Hepatocyte (in vitro differentiated cells): ENCODE measurements at regions not wholly inside any gene's neighbourhood (a gene's known extent, or its start where the extent isn't known, plus 50 kb on each side); places are given as distances from the start of the nearest gene placed in this dataset.

Experiments used
- DNase-seq: peaks from one replicate; pipeline ENCODE4 v3.0.0-alpha.2; 2016; ENCODE audit warnings: low spot score
- H2AFZ ChIP-seq: fragments of 200-600 bp; sonication (generic); 2 replicates; pipeline ENCODE4 v1.6.0; 2016; ENCODE audit warnings: antibody characterized with exemption, mild to moderate bottlenecking
- H3K27ac ChIP-seq: fragments of 200-600 bp; sonication (generic); 2 replicates; pipeline ENCODE4 v1.5.1; 2016; ENCODE audit warnings: mild to moderate bottlenecking
- H3K27me3 ChIP-seq: fragments of 200-600 bp; sonication (generic); 2 replicates; pipeline ENCODE4 v1.6.1; 2016
- H3K36me3 ChIP-seq: fragments of 200-600 bp; sonication (generic); replicated peaks from 2 replicates; pipeline ENCODE4 v1.5.1; 2016; ENCODE audit warnings: low read depth; ENCODE audit not compliant: insufficient read depth
- H3K4me1 ChIP-seq: fragments of 200-600 bp; sonication (generic); 2 replicates; pipeline ENCODE4 v1.5.1; 2016; ENCODE audit warnings: mild to moderate bottlenecking, moderate library complexity; ENCODE audit not compliant: insufficient read depth
- H3K4me2 ChIP-seq: fragments of 200-600 bp; sonication (generic); 2 replicates; pipeline ENCODE4 v1.6.0; 2016
- H3K4me3 ChIP-seq: fragments of 200-600 bp; sonication (generic); 2 replicates; pipeline ENCODE4 v1.5.1; 2016; ENCODE audit warnings: mild to moderate bottlenecking
- H3K79me2 ChIP-seq: fragments of 200-600 bp; sonication (generic); 2 replicates; pipeline ENCODE4 v1.6.0; 2017; ENCODE audit warnings: mild to moderate bottlenecking
- H3K9me2 ChIP-seq: fragments of 200-600 bp; sonication (generic); replicated peaks from 2 replicates; pipeline ENCODE4 v1.6.0; 2017; ENCODE audit warnings: mild to moderate bottlenecking; ENCODE audit not compliant: insufficient read depth
- H3K9me3 ChIP-seq: fragments of 200-600 bp; sonication (generic); 2 replicates; pipeline ENCODE4 v1.5.1; 2016; ENCODE audit warnings: low read depth, mild to moderate bottlenecking
- H4K20me1 ChIP-seq: fragments of 200-600 bp; sonication (generic); 2 replicates; pipeline ENCODE4 v1.6.0; 2016; ENCODE audit warnings: mild to moderate bottlenecking; ENCODE audit not compliant: insufficient read depth, poor library complexity, severe bottlenecking
- EZH2 ChIP-seq: fragments of 200-600 bp; sonication (generic); IDR thresholded peaks from 2 replicates; pipeline ENCODE4 v1.6.1; 2016; ENCODE audit warnings: antibody characterized with exemption, mild to moderate bottlenecking, borderline replicate concordance
- EZH2phosphoT487 ChIP-seq: fragments of 200-600 bp; sonication (generic); IDR thresholded peaks from one replicate; pipeline ENCODE4 v1.6.1; 2018; ENCODE audit warnings: antibody characterized with exemption, mild to moderate bottlenecking, low read depth, moderate library complexity; ENCODE audit not compliant: unreplicated experiment, severe bottlenecking
- WGBS: methylation state at CpG from one replicate; pipeline ENCODE4 v1.1.6; 2016; ENCODE audit warnings: low lambda C conversion rate; ENCODE audit errors: missing lambda C conversion rate; 5-methylcytosine and 5-hydroxymethylcytosine counted together
- TF ChIP-seq, protein P1 (sequence below): fragments of 200-600 bp; sonication (generic); IDR thresholded peaks from 2 replicates; pipeline ENCODE4 v1.5.1; 2016; ENCODE audit warnings: antibody characterized with exemption, mild to moderate bottlenecking; ENCODE audit not compliant: poor library complexity

DNA sequence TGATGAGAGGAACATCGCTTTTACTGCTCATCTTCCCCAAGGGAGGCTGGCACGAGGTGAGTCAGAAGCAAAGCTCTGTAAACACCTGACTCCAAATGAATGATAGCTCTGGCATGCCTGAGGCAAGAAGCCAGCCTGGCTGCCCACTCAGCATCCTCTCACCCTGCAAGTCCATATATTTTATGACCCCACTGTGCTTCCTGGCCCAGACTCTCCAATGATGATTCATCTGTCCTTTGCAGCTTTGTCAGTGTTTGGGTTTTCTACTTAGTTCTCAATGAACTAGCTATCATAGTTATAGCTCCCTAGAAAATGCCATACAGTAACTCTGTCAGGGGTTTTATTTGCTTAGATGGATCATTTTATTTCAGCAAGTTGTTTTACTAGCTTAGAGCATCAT, 52.1 kb upstream of the FSTL4 start:
- TF ChIP-seq EZH2 (no peak), EZH2phosphoT487 (no peak)
- TF ChIP-seq, protein P1, sequence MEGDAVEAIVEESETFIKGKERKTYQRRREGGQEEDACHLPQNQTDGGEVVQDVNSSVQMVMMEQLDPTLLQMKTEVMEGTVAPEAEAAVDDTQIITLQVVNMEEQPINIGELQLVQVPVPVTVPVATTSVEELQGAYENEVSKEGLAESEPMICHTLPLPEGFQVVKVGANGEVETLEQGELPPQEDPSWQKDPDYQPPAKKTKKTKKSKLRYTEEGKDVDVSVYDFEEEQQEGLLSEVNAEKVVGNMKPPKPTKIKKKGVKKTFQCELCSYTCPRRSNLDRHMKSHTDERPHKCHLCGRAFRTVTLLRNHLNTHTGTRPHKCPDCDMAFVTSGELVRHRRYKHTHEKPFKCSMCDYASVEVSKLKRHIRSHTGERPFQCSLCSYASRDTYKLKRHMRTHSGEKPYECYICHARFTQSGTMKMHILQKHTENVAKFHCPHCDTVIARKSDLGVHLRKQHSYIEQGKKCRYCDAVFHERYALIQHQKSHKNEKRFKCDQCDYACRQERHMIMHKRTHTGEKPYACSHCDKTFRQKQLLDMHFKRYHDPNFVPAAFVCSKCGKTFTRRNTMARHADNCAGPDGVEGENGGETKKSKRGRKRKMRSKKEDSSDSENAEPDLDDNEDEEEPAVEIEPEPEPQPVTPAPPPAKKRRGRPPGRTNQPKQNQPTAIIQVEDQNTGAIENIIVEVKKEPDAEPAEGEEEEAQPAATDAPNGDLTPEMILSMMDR: no peak
- Histone ChIP-seq H4K20me1 (no peaks in the 10 kb centered on the region), H3K9me3 (no peaks in the 10 kb centered on the region), H3K79me2 (no peaks in the 10 kb centered on the region), H3K36me3 (no peaks in the 10 kb centered on the region), H3K4me1 (no peaks in the 10 kb centered on the region), H3K4me3 (no peak overlapping the region), H3K27ac (no peak overlapping the region), H2AFZ (no peak overlapping the region), H3K4me2 (no peak overlapping the region), H3K27me3 (no peaks in the 10 kb centered on the region), H3K9me2 (no peaks in the 10 kb centered on the region)
- DNase-seq: peak; percentile 46
- 79% methylated on average over 2 of the region's 2 CpGs for whole genome bisulfite sequencing

DNA sequence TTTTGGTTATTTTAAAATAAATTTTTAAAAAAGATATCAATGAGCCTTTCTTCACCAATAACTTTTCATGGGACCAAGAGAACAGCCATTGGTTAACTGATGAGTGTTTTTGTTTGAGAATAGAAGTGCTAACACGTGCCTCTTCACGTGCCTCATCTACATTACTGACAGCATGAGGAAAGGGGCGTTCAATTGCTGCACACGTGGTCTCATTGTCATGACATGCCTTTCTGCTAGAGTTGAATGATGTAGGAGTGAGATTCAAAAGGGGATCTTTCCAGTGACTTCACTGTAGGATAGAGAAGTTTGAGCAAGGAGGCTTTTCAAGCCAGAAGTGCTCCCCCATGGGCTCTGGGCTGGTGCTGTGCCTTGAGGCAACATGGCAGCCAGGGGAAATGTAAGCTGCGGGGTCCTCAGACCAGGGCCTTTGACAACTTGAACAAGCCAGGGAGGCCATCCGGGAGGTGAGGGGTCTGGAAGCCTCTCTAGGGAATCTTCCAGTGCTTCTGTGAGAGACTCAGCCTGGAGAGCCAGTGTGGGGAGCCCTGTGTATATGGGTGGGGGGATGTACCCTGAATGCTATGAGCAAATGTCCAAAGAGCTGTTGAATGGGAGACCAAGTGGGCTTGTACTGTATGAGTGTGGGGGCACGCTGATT, 51.2 kb upstream of the FSTL4 start:
- Histone ChIP-seq H3K27me3 (no peaks in the 10 kb centered on the region), H3K79me2 (no peaks in the 10 kb centered on the region), H3K4me1 (no peaks in the 10 kb centered on the region), H4K20me1 (no peaks in the 10 kb centered on the region), H3K9me2 (no peaks in the 10 kb centered on the region), H3K36me3 (no peaks in the 10 kb centered on the region), H3K4me2 (no peak overlapping the region), H2AFZ (no peak overlapping the region), H3K27ac (no peak overlapping the region), H3K4me3 (no peak overlapping the region), H3K9me3 (no peaks in the 10 kb centered on the region)
- no peak for DNase-seq
- TF ChIP-seq EZH2: no peak
- no peak for TF ChIP-seq EZH2phosphoT487
- TF ChIP-seq, protein P1: no peak
- WGBS: 88% methylated on average over 7 of the region's 7 CpGs

DNA sequence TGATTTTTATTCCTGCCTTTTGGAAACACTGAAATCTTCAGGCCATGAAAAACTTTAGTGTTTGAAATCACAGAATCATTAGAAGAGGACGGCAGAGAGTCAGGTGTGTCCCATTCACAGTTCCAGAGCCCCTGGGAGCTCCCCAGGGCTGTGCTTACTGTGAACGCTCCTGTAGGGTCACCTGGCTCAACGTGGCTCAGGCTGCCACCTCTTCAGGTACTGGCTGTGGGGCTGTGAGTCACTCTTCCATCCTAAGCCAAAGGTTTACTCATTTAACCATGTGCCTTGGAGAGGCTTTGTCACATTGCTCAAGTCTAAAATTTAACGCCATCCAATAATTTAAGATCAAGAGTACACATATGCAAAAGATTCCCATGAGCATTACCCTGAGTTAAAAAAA, 50.2 kb upstream of the FSTL4 start:
- TF ChIP-seq EZH2 (no peak), EZH2phosphoT487 (no peak)
- TF ChIP-seq, protein P1: no peak
- H3K9me3 ChIP-seq: no peaks in the 10 kb centered on the region
- DNase-seq: peak; percentile 13
- H4K20me1 ChIP-seq: no peaks in the 10 kb centered on the region
- no peak overlapping the region for H2AFZ ChIP-seq
- H3K4me1 ChIP-seq: no peaks in the 10 kb centered on the region
- no peaks in the 10 kb centered on the region for H3K36me3 ChIP-seq
- WGBS: 57% methylated on average over 4 of the region's 4 CpGs
- no peaks in the 10 kb centered on the region for H3K9me2 ChIP-seq
- H3K27me3 ChIP-seq: no peaks in the 10 kb centered on the region
- no peak overlapping the region for H3K4me3 ChIP-seq
- H3K79me2 ChIP-seq: no peaks in the 10 kb centered on the region
- no peak overlapping the region for H3K27ac ChIP-seq
- H3K4me2 ChIP-seq: no peak overlapping the region
